H4 (cell line): ENCODE measurements at regions not wholly inside any gene's neighbourhood (a gene's known extent, or its start where the extent isn't known, plus 50 kb on each side); places are given as distances from the start of the nearest gene placed in this dataset.
"Not testable (repeated sequence)": the region's sequence is repeated elsewhere in the genome, so short reads cannot be mapped to it uniquely, and the experiment has no call there.

Source experiments
- DNase-seq: peaks from one replicate; pipeline ENCODE4 v3.0.0-alpha.2; 2015; ENCODE audit warnings: low spot score

DNA sequence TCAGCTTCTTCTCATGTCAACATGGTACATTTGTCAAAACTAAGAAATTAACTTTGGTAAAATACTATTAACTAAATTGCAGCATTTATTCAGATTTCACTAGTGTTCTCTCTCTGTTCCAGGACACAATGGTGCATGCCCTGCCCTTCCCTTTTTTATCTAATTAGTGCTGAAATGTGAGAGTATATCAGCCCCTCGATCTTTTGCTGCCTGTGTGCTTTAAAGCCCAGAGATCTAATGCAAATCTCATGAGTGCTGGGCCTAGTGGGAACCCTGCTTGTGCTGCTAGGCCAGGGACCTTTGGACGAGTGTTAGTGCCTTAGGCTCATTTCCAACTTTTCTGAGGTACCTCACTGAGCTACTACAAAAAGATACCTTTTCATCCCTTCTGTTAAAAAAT is 221.1 kb upstream of the EDNRB start:
- no peak for DNase-seq

DNA sequence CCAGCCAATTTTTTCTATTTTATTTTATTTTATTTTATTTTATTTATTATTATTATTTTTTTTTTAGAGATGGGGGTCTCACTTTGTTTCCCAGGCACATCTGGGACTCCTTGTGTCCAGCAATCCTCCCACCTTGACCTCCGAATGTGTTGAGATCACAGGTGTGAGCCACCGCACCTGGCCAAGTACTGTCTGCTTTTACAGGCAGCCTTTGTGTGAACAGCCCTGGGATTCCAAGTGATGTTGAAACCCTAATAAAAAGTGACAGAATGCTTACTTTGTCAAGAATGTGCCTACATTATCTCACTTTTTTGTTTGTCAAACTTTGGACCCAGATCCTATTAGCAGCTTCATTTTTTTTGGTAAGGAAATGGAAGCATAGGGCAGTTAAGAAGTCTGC is 220.1 kb upstream of the EDNRB start:
- no peak for DNase-seq

DNA sequence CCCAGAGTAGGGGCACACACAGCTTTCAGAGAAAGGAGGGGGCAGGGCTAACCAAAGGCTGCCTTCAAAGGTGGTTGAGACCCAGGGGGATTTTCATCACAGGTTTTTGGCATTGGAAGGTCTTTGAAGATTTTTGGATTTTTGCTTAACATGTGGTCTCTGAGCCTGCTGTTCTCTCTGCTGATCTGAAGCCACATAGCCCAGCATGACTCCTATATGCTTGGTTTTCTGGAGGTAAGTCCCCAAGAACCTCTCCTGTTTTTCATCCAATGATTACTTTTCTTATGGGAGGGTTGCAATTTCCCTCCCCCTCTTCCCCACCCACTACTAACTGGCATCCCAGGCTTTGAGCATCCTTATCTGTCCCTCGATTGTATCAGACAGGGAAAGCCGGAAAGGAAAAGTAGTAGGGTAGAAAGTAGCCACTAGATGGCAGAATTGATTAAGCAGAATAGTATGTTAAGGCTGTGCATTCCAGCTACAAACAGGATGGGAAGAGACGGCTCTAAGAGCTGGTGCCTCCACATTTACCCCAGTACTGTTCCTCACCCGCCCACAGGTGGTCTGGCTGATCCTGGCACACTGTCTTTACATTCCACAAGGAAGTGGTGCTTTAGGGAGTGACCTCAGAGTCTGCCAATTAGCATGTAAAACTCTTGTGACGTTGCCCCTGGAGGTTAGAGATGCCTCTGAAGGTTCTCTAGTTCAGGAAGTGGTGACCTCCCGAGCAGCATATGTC is 218.9 kb upstream of the EDNRB start:
- peak; percentile 47 for DNase-seq

DNA sequence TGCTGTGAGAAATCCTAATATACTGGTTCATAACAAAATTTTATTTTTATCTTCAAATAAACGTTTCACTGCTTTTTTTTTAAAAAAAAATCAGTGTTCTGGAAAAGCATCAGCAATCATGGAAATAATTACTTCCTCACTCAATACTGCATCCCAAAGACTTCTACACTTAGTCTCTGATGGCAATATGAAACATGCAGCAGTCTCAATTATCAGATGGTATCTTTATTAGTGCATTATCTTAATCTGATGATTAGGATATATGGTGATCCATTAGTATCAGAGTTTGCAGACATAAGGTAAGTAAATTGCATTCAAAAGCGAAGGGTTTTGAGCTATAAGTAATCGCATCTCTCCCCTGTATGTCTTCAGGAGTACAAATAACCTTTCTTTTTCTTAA is 218.3 kb upstream of the EDNRB start:
- no peak for DNase-seq

DNA sequence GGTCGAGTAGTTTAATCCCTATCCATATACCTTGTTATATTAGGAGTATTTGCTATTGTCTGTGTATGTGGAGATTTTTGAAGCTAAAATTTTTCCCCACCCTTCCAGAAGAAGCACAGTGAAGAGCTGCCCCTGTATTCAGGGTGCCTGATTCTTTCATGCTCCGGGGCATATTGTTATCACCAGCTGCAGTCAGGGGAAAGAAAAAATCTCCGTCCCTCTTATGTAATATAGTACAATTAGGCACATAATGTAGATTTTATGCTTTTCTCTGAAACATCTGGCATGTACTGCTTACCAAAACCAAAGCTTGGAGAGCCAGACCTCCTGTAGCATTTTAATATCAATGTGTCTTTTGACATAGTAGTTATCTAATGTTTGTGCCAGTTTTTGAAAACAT is 214.9 kb upstream of the EDNRB start:
- DNase-seq = no peak

DNA sequence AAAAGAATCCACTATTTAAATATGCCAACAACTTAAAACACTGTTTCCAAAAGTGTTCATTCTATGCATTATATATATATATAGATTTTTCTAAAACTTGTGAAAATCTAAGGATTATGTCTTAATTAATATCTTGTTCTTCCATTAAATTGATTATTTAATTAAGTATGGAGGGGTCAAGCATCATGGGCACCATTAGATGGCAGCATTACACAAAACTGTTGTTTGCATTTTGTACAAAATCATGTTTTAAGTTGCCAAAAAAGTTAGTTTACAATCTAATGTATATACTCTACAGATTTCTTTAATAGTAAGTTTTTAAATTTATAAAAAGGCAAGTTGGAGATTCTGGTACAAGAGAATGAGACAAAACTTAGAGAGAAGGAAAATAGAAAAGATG is 213.2 kb upstream of the EDNRB start:
- no peak for DNase-seq

DNA sequence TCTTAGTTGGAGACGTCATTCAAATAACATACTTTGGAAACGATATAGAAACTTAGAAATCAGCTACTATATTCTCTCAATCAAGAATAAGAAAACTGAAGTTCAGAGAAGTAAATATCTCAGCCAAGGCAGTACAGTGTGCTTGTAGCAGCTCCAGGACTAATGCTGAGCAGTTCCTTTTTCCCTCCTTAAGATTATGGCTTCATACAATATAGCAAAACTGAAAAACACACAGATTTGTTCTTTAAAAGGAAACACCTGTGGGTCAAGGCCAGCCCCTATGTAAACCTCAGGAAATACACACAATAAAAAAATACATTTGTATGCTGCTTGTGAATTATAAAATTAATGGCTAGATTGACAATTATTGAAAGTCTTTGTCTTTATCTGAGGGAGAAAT is 212.7 kb upstream of the EDNRB start:
- no peak for DNase-seq

DNA sequence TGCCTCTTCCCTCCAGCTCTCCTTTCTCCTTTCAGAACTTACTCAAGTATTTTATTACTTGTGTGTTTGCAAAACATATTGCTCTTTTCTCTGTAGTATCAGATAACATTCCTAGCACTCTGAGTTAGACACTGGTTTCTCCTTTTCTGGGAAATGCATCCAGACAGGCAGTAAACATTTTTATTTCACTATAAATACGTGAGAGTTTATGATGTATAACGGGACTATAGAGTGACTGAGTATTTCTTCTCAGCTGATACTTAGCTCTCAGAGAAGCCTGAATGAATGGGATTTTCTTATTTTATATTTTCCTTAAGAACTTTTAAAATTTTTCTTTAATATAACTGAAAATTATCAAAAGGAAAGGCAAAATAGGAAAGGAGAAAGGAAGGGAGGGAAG is 211.2 kb upstream of the EDNRB start:
- no peak for DNase-seq

DNA sequence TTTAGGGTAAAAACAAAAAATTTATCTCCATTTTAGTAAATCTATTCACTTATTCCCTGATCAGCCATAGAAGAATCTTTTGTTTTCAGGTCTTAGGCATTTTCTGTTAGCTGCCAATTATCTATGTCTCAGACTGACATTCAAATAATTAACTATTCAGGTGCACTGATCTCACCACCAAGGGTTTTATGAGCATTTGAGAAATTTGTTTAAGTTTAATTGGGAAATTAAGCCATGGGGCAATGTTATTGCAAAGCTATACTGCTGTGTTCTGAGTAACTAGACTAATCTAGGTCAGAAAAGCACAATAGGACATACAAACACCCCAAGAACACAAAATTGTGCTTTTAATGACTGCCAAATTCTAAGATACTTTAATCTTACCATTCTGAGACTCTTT is 210.7 kb upstream of the EDNRB start:
- DNase-seq = no peak

DNA sequence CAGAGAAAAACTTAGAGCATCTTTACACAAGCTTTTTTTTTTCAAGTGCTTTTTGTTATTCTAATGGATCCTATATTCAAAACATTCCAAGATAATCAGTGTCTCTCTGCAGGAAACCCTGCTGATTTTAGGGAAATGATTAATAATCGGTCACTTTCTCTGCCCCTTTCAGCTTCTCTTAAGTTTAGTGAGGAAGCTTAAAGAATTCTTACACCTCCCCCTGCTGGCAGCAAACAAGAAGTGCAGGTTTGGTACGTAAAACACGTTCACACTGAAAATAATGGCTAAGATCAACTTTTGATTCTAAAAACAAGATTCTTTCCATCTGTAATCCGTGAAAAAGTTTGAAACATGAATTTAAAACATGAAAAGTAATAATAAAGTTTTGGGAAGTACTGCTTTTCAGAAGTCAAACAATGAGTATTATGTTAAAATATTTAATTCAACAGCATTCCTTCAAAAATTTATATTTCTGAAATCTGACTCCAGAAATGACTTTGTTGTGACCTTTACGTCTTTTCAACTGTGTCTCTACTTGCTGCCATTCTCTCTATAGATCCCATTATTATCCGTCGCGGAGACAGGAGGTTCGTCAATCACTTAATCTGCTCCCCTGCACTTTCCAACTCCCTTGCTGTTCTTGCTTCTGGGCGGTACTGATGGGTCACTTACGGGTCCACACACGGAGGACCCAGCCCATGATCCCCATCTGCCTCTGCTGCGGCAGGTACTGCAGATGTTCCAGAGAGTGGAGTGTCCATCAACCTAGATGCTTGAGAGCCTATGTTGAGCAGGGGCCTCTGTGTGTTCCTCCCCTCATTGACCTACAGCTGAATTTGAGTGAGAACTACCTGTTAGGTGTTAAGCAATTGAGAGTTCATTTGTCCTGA is 203.1 kb upstream of the EDNRB start:
- DNase-seq = peak; percentile 37

DNA sequence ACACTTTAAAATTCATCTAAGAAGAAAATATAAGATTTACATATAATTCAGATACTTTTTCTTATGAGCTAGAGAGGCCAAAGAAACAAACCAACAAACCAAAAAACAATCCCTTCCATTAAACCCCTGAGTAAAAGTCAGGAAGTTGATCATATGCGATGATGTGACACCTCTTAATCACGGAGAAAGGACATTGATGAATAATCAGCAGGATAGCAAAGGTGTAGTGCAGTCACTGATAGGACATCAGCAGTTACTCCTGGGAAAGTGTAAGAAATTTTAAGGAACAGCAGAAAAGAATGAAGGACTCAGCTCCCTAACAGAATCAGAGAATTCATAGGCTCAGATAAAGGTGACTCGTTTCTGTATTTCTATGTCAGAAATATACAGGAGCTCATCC is 202.4 kb upstream of the EDNRB start:
- no peak for DNase-seq

DNA sequence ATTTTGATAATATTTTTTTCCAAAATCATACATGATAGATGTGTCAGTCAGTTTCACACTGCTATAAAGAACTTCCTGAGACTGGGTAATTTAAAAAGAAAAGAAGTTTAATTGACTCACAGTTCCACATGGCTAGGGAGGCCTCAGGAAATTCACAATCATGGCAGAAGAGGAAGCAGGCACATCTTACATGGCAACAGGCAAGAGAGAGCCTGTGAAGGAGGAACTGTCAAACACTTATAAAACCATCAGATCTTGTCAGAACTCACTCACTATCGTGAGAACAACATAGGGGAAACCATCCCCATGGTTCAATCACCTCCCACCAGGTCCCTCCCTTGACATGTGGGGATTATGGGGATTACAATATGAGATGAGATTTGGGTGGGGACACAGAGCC is 201.5 kb upstream of the EDNRB start:
- not testable (repeated sequence) for DNase-seq

DNA sequence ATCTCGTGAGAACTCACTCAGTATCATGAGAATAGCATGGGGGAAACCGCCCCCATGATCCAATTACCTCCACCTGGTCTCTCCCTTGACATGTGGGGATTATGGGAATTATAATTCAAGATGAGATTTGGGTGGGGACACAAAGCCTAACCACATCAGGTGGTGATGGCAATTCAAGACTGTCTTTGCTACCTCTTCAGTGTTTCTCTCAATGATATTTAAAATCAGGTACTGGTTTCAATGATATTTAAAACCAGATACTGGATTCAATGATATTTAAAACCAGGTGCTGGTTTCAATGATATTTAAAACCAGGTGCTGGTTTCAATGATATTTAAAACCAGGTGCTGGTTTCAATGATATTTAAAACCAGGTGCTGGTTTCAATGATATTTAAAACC is 198.4 kb upstream of the EDNRB start:
- not testable (repeated sequence) for DNase-seq

DNA sequence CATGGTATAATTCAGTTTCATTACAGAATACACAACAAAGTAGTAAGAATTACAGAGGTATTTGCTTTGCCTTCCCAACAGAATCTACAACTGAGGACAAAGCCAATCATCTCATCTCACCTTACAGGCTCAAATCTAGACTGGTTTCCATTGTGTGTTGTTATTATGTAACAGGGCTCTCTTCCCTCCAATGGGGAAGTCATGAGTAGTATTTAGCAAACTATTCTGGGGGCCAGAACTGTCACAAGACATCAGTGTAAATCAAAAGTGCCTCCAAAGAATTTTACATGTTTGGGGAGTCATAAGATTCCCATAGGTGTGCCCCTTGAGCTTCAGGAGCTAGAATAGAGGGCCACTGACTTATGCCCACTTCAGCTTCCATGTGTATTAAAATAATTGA is 187.0 kb upstream of the EDNRB start:
- DNase-seq = no peak

DNA sequence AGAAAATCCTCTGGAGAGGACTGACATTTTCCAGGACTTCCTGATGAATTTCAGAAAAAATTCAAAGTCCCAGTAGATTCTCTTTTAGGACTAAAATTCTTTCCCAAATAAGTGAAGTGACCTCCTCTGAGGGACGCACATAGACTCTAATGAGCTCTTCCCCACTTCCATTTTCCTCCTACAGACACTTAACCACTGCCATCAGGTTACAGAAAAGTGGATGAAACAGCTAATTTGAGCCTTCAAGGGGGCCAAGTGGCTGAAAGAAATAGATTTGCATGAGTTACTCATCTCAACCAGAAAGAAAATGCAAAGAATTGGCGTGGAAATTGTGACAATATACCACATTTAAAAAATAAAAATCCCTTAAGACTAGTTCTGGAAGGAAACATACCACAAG is 185.3 kb upstream of the EDNRB start:
- DNase-seq = no peak

DNA sequence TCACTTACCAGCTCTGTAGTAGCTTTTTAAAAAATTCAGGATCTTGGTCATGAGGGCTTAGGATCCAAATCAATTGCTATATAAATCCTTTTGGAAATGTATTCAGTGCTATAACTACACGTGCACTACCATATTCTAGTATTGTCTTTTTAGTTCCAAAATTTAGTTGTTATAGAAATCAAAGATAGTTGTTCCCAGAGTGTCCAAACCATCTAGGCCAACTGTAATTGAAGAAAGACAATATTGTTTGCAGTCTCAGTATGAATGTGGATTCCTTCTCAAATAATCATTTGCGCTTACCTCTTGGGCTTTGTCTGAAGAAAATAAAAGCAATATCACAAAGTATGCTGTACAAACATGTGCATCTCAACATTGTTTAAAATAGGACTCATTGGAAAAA is 184.1 kb upstream of the EDNRB start:
- DNase-seq = no peak

DNA sequence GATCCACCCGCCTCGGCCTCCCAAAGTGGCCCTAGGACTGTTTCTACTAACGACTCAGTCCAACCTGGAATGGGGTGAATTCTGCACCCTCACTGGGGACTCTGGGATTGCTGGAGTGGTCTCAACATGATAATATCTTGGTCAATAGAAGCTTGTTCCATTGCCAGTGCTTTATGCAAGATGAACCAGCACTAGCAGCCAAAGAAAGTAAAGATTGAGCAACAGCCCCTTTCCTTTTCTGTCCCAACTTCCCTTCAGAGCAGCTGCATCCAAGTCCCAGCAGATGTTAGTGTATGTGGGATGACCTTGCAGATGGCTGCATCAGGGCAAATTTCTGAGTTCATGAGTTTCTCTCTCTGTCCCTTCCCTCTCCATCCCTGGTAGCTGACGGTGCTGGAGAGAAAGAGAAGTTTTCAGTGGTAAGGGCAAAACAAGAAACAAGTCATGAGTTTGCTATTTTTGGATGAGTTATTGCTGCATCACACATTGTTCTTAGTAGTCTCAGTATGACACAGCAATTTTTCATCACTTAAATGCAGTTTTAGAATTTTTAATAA is 183.6 kb upstream of the EDNRB start:
- DNase-seq = peak; percentile 3

DNA sequence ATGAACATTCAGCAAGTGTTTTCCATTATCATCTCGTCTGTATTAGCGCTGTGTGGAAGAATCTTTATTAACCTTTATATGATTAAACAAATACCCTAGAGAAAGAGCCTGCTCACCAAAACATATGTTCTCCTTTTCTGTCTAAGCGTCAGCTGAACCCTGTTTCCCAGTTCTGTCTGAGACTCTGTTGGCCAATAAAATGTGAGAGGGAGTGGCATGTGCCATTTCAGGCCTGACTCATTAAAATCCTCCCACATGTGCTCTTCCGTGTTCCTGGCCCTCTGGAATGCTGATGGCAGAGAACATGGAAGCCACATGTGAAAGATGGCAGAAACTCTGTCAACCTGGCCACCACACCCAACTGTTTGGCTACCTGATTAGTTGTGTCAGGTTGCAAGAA is 181.9 kb upstream of the EDNRB start:
- DNase-seq = no peak

DNA sequence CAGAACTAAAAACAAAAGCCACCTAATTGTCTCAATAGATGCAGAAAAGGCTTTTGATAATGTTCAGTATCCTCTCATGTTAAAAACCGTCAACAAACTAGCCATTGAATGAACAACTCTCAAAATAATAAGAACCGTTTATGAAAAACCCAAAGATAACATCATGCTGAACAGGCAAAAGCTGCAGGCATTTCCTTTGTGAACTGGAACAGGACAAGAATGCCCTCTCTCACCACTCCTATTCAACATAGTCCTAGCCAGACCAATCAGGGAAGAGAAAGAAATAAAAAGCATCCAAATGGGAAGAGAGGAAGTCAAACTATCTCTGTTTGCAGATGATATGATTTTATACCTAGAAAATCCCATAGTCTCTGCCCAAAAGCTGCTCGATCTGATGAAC is 179.6 kb upstream of the EDNRB start:
- DNase-seq = no peak

DNA sequence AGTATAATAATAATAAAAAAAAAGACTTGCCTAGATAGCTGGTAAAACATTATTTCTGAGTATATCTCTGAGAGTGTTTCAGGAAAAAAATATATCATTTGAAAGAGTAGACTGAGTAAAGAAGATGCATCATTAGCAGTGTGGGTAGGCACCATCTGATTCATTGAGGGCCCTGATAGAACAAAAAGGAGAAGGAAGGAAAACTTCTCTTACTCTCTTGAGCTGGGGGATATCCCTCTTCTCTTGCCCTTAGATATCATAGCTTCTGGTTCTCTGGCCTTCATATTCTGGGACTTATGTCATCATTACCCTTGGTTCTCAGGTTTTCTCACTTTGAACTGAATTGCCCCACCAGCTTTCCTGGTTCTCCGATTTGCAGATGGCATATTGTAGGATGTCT is 177.6 kb upstream of the EDNRB start:
- no peak for DNase-seq

DNA sequence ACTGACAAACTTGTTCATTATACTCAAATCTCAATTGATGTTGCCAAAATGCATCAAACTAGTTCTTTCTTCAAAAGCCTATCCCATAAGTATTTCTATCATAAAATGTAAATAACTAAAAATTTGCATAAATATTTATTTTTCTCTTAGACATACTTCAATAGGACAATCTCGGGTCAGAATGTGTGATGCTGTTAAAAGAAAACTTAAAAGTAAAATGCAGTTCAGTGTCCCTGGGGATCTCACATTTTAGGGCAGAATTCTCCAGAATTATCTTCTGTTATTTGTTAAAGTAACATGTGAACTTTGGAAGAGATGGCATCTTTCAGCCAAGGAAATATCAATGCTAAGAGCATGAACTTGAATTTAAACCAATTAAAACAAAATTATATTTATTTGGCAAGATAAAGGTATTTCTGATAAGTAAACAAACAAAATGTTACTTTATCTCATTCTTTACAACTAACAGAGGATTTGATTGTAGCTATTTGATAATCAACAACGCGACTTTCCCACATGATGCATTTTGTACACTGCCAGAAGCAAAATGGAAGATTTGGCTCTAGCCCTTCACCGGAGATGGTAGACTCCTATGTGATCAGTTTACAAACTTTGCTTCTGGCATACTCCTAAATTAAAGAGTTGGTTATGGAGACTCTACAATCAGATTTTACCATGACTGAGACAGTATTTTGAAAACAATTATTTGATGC is 169.5 kb upstream of the EDNRB start:
- no peak for DNase-seq

DNA sequence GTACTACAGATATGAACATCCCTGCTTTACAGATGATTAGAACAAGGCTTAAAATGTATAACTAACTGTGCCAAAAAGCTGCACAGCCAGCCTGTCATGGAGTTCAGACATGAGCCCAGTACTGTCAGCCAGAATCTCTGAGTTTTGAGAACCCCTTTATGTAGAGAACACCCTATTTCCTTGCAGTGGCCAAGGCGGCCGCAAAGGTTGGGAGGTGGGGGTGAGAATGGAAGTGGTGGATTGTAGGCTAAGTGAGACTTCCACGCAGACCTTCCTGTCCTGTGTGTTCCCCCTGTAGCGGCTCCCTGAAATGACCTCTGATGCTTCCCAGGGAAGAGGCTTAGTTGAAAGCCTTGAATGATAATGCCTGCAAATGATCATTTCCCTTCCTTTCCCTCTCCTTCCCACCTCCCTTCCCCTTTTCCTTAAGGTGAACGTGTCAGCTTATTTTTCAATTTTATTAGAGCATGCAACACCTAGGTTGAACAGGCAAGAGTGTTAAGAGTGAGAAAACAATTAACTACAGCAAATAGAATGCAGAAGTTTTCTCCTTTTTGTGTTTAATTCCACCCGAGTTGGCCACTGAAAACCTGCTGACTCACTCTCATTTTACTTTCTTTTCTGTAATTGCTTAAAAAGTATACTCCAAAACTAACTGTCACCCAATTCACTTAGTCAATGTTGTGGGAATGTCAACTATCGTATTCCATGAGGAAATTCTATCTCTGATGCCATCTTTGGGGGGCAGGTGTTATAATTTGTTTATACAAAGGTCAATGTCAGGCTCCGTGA is 167.0 kb upstream of the EDNRB start:
- no peak for DNase-seq
